ENCODE measurements at regions not wholly inside any gene's neighbourhood (a gene's known extent, or its start where the extent isn't known, plus 50 kb on each side); places are given as distances from the start of the nearest gene placed in this dataset.

GRCh38 chr2:221833966-221834365 lies 261.9 kb upstream of the EPHA4 start:
- no peak for DNase-seq (ENCODE audit: low read depth)

GRCh38 chr2:221831051-221831450 lies 258.9 kb upstream of the EPHA4 start:
- no peak for DNase-seq (ENCODE audit: low read depth)

- no peak for DNase-seq (ENCODE audit: low read depth)
Observed at GRCh38 chr2:221822416-221822815, 250.3 kb upstream of the EPHA4 start.

GRCh38 chr2:221818616-221819320 lies 246.7 kb upstream of the EPHA4 start:
- DNase-seq (ENCODE audit: low read depth) = peak; percentile 23

GRCh38 chr2:221817878-221818277 lies 245.8 kb upstream of the EPHA4 start:
- DNase-seq (ENCODE audit: low read depth) = no peak

GRCh38 chr2:221817052-221817451 lies 244.9 kb upstream of the EPHA4 start:
- DNase-seq (ENCODE audit: low read depth) = no peak

- DNase-seq (ENCODE audit: low read depth) = no peak
Observed at GRCh38 chr2:221816566-221816965, 244.5 kb upstream of the EPHA4 start.

GRCh38 chr2:221810650-221811049 lies 238.5 kb upstream of the EPHA4 start:
- DNase-seq (ENCODE audit: low read depth) = no peak

- DNase-seq (ENCODE audit: low read depth) = no peak
Observed at GRCh38 chr2:221810245-221810644, 238.1 kb upstream of the EPHA4 start.

GRCh38 chr2:221808488-221808887 lies 236.4 kb upstream of the EPHA4 start:
- no peak for DNase-seq (ENCODE audit: low read depth)

- DNase-seq (ENCODE audit: low read depth) = no peak
Observed at GRCh38 chr2:221807706-221808105, 235.6 kb upstream of the EPHA4 start.

- peak; percentile 22 for DNase-seq (ENCODE audit: low read depth)
Observed at GRCh38 chr2:221802089-221802488, 230.0 kb upstream of the EPHA4 start.

- DNase-seq (ENCODE audit: low read depth) = peak; percentile 39
Observed at GRCh38 chr2:221792971-221793521, 220.9 kb upstream of the EPHA4 start.

GRCh38 chr2:221791844-221792243 lies 219.7 kb upstream of the EPHA4 start:
- peak; percentile 67 for DNase-seq (ENCODE audit: low read depth)

GRCh38 chr2:221787561-221787960 lies 215.5 kb upstream of the EPHA4 start:
- no peak for DNase-seq (ENCODE audit: low read depth)

GRCh38 chr2:221786297-221786926 lies 214.3 kb upstream of the EPHA4 start:
- DNase-seq (ENCODE audit: low read depth) = no peak

- DNase-seq (ENCODE audit: low read depth) = peak; percentile 94
Observed at GRCh38 chr2:221780281-221780688, 208.2 kb upstream of the EPHA4 start.

GRCh38 chr2:221779614-221780067 lies 207.5 kb upstream of the EPHA4 start:
- peak; percentile 94 for DNase-seq (ENCODE audit: low read depth)

- DNase-seq (ENCODE audit: low read depth) = no peak
Observed at GRCh38 chr2:221778025-221778424, 205.9 kb upstream of the EPHA4 start.

- DNase-seq (ENCODE audit: low read depth) = no peak
Observed at GRCh38 chr2:221777119-221777518, 205.0 kb upstream of the EPHA4 start.

GRCh38 chr2:221775096-221775495 lies 203.0 kb upstream of the EPHA4 start:
- DNase-seq (ENCODE audit: low read depth) = no peak

GRCh38 chr2:221774136-221774535 lies 202.0 kb upstream of the EPHA4 start:
- no peak for DNase-seq (ENCODE audit: low read depth)

- no peak for DNase-seq (ENCODE audit: low read depth)
Observed at GRCh38 chr2:221771297-221771696, 199.2 kb upstream of the EPHA4 start.
